Naive B cell (primary cell): ENCODE measurements at regions not wholly inside any gene's neighbourhood (a gene's known extent, or its start where the extent isn't known, plus 50 kb on each side); places are given as distances from the start of the nearest gene placed in this dataset.
A peak's percentile ranks its signal among the peaks of the same experiment; 100 is the strongest.

Experiments used
- ATAC-seq, 2 donors: fragments of 150-1000 bp; cut with Tn5 transposase; 2 replicates each; pipeline ENCODE4 v1.10.0; 2021; ENCODE audit warnings: low read depth in 2 of 2, mild to moderate bottlenecking in 2 of 2, moderate library complexity in 2 of 2
- DNase-seq: peaks from one replicate; pipeline ENCODE4 v3.0.0; 2022
- H3K27ac Mint-ChIP-seq, 6 donors: one replicate each; pipeline ENCODE4 v1.8.0; 2020 to 2022; ENCODE audit warnings: mild to moderate bottlenecking in 6 of 6, mixed read lengths in 6 of 6, moderate library complexity in 5 of 6, inconsistent platforms in 2 of 6
- H3K27me3 Mint-ChIP-seq, 3 donors: one replicate each; pipeline ENCODE4 v1.8.0; 2021 to 2022; ENCODE audit warnings: mixed read lengths in 3 of 3, mild to moderate bottlenecking in 1 of 3
- H3K36me3 Mint-ChIP-seq, 2 donors: one replicate each; pipeline ENCODE4 v1.8.0; 2020 to 2022; ENCODE audit warnings: mixed read lengths in 2 of 2, inconsistent platforms in 1 of 2, mild to moderate bottlenecking in 1 of 2
- H3K4me1 Mint-ChIP-seq, 3 donors: one replicate each; pipeline ENCODE4 v1.8.0; 2020 to 2022; ENCODE audit warnings: mixed read lengths in 3 of 3, inconsistent platforms in 1 of 3, mild to moderate bottlenecking in 1 of 3, moderate library complexity in 1 of 3
- H3K4me3 Mint-ChIP-seq, 8 donors: one replicate each; pipeline ENCODE4 v1.8.0; 2020 to 2022; ENCODE audit warnings: mild to moderate bottlenecking in 8 of 8, mixed read lengths in 8 of 8, moderate library complexity in 8 of 8, inconsistent platforms in 2 of 8
- H3K9me3 Mint-ChIP-seq, 7 donors: one replicate each; pipeline ENCODE4 v1.8.0; 2020 to 2022; ENCODE audit warnings: mixed read lengths in 7 of 7, mild to moderate bottlenecking in 5 of 7, inconsistent platforms in 2 of 7, moderate library complexity in 1 of 7

DNA sequence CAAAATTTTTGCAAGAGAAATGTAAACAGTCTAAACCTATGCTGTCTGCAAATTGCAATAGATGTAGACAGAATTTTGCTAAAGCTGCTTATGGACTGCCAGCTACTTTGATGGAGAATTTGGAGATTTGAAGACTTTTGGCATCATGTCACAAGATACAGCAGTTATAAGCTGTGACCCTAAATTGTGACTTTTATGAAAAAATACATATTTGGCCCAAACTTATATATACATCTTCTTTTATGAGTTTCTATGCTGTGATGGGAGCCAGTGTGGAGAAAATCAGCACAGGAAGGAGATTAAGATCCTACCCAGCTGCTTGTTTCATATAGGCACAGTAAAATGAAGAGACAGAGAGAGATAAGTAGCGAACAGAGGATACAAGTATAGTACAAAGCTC lies 1595.4 kb downstream of the PLA2G4A start:
- no peak for DNase-seq
- Mint-ChIP-seq H3K4me3 (no peak overlapping the region), H3K9me3 (peaks cover 0 to 4% (median 3%) of the 10 kb centered on the region in 7 donors), H3K36me3 (no peaks in the 10 kb centered on the region), H3K27me3 (no peaks in the 10 kb centered on the region), H3K4me1 (no peaks in the 10 kb centered on the region), H3K27ac (no peak overlapping the region)
- ATAC-seq: no peak

DNA sequence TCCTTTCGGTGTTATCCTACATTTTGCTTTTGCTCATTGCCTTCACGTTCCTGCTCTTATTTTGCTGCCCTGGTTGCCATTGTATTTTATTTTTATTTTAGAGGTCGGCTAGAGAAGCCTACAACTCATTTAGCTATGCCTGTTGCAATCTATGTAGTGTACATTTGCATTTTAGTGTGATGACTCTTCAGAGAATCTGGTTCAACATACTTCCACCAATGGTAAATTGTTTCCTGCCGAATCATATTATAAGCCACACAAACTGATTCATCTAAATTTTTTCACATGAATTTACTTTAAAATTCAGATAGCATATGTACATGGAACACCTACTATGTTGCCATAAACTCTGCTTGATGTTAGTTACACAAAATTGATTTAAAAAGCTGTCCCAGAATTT lies 1596.9 kb downstream of the PLA2G4A start:
- Mint-ChIP-seq H3K4me3 (no peak overlapping the region), H3K9me3 (peaks cover 0 to 3% (median 0%) of the 10 kb centered on the region in 7 donors), H3K27ac (no peak overlapping the region), H3K4me1 (no peaks in the 10 kb centered on the region), H3K36me3 (no peaks in the 10 kb centered on the region), H3K27me3 (no peaks in the 10 kb centered on the region)
- DNase-seq: no peak
- ATAC-seq: no peak

DNA sequence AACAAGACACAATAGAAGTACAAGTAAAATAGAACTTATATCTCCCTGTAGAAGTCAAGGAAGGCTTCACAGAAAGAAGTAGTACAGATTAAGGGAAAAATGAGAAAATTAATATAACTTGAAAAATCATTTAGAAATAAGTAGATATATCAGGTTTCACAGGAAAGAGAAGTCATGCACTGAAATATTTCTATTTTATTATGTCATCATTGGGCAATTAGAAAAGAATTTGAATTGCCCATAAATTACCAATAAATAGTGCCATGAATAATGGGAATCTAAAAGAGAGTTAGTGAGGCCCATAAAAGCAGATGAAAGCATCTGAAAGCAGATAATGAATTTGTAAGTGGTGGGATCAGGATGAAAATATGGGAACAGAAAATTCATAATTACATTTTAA lies 1597.8 kb downstream of the PLA2G4A start:
- Mint-ChIP-seq H3K36me3 (no peaks in the 10 kb centered on the region), H3K27me3 (no peaks in the 10 kb centered on the region), H3K9me3 (peaks cover 0 to 3% (median 0%) of the 10 kb centered on the region in 7 donors), H3K4me1 (no peaks in the 10 kb centered on the region), H3K4me3 (no peak overlapping the region), H3K27ac (no peak overlapping the region)
- DNase-seq (no peak), ATAC-seq (no peak)

DNA sequence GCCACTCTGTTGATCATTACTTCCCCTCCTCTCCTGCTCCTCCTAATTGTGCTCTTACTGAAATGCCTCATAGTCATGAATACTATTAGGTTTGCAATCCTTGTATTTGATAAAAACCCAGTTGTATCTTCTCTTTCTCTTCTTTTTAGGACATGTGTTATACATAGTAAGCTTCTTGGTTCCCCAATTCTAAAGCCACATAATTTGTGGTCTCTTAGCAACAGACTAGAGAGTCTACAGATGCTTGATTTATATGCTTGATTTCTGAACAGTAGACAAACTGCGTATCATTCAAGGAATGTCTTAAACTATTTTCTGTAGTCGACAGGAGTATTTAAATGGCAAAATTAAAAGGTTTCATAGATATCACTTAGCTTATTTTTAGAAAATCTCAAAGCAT lies 1598.9 kb downstream of the PLA2G4A start:
- no peaks in the 10 kb centered on the region for H3K27me3 Mint-ChIP-seq

DNA sequence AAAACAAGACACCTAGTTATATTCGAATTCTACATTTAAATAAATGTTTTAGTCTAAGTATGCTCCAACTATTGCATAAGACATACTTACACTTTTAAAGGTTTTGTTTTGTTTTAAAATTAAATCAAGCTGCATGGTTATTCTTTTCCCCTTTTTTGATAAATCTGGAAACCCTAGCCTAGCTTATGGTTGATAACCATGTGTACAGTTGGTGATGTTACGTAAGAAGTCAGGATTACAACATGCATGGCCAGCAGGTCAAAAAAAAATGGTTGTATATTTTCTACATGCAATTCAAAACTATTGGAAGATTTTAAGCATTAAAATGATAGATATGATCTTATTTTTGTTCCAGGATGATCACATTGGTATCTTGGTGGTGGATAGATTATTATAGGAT lies 1600.6 kb downstream of the PLA2G4A start:
- peaks cover 0 to 3% (median 0%) of the 10 kb centered on the region in 7 donors for H3K9me3 Mint-ChIP-seq
- H3K27me3 Mint-ChIP-seq: no peaks in the 10 kb centered on the region
- peak overlapping the region in 1 of 8 donors; percentile 7 for H3K4me3 Mint-ChIP-seq
- no peaks in the 10 kb centered on the region for H3K4me1 Mint-ChIP-seq
- no peak for DNase-seq
- H3K36me3 Mint-ChIP-seq: no peaks in the 10 kb centered on the region
- no peak overlapping the region for H3K27ac Mint-ChIP-seq
- ATAC-seq: no peak

More for the DNA sequence above, 1598.9 kb downstream of the PLA2G4A start:
- Mint-ChIP-seq H3K9me3 (peaks cover 0 to 3% (median 0%) of the 10 kb centered on the region in 7 donors), H3K27ac (no peak overlapping the region), H3K4me1 (no peaks in the 10 kb centered on the region), H3K4me3 (no peak overlapping the region), H3K36me3 (no peaks in the 10 kb centered on the region)
- no peak for ATAC-seq
- DNase-seq: no peak

DNA sequence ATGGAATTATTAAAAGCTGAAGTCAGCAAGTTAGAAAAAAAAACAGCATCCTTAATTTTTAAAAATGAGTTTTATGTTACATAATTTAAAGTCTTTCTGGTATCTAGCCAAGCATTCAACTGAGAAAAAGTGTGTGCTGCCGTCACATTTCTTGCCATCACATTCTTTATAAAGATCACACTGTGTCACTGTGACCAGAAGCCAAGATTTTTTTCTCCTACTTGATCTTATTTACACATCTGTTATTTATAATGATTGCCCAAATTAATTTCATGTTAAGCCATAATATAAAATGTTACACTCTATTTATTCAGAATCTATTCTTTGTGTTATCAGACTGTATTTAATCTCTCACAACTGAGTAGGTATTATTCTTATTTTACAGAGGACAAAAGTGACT lies 1603.7 kb downstream of the PLA2G4A start:
- Mint-ChIP-seq H3K9me3 (peaks cover 0 to 3% (median 0%) of the 10 kb centered on the region in 7 donors), H3K27ac (no peak overlapping the region), H3K4me3 (no peak overlapping the region), H3K36me3 (no peaks in the 10 kb centered on the region), H3K27me3 (no peaks in the 10 kb centered on the region), H3K4me1 (no peaks in the 10 kb centered on the region)
- DNase-seq (no peak), ATAC-seq (no peak)

DNA sequence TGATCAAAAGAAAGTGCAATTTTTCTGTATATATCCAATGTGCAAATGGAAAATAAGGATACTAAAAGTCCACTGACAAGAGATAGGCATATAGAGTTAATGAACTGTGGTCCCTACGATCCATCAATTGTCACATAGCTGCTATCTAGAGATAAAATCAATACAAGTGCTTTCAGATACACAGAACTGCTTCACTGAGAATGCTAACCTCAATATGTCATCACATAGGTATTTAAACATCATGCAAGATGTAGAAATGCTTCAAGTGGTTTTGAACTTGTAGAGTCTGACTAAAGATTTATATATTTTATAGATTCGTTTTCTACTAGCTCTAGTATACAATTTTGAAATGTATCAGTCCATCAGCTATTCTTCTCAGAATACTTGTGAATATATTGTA lies 1604.7 kb downstream of the PLA2G4A start:
- Mint-ChIP-seq H3K27ac (no peak overlapping the region), H3K27me3 (no peaks in the 10 kb centered on the region), H3K36me3 (no peaks in the 10 kb centered on the region), H3K4me1 (no peaks in the 10 kb centered on the region), H3K4me3 (no peak overlapping the region), H3K9me3 (peaks cover 0 to 8% (median 0%) of the 10 kb centered on the region in 7 donors)
- ATAC-seq (no peak), DNase-seq (no peak)

DNA sequence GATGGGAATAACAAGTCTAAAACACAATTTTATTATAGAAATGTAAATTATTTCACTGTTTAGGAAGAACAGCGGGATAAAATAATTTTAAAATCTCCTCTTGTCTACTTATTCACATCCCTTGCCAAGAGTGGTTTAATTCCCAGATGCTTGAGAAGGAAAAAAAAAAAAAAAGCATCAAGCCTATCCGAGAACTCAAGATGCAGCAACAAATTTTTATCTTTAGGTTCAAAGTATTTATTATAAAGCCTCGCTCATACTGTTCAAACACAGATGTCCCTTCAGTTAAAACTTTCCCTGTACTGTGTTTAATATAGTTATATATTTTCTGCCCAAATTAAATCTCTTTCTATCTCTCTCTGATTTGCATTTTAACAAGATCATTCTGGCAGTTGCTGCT lies 1615.8 kb downstream of the PLA2G4A start:
- no peaks in the 10 kb centered on the region for H3K36me3 Mint-ChIP-seq
- DNase-seq (no peak), ATAC-seq (no peak)
- H3K27me3 Mint-ChIP-seq: no peaks in the 10 kb centered on the region
- H3K4me3 Mint-ChIP-seq: no peak overlapping the region
- H3K4me1 Mint-ChIP-seq: no peaks in the 10 kb centered on the region
- H3K9me3 Mint-ChIP-seq: peaks cover 0 to 6% (median 3%) of the 10 kb centered on the region in 7 donors
- H3K27ac Mint-ChIP-seq: no peak overlapping the region

DNA sequence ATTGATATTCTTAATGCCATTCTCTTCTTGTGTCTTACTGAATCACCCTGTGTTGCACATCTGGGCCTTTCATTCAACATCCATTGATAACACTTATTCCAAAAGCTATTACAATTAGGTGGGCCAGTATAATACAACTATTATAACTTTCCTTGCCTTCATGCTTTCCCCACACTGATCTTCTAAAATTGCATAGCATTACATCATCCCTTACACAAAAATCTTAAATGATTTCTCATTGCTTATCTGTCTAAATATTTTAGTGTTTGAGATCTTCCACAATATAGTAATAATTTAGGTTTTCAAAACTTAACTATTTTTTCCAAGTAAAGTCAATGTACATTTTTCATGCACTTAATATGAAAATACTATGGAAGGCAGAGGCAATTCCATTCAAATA lies 1634.1 kb downstream of the PLA2G4A start:
- H3K9me3 Mint-ChIP-seq: peaks cover 0 to 5% (median under 1%) of the 10 kb centered on the region in 7 donors
- ATAC-seq: no peak
- no peak overlapping the region for H3K27ac Mint-ChIP-seq
- no peaks in the 10 kb centered on the region for H3K4me1 Mint-ChIP-seq
- no peaks in the 10 kb centered on the region for H3K36me3 Mint-ChIP-seq
- no peak for DNase-seq
- H3K27me3 Mint-ChIP-seq: no peaks in the 10 kb centered on the region
- no peak overlapping the region for H3K4me3 Mint-ChIP-seq

DNA sequence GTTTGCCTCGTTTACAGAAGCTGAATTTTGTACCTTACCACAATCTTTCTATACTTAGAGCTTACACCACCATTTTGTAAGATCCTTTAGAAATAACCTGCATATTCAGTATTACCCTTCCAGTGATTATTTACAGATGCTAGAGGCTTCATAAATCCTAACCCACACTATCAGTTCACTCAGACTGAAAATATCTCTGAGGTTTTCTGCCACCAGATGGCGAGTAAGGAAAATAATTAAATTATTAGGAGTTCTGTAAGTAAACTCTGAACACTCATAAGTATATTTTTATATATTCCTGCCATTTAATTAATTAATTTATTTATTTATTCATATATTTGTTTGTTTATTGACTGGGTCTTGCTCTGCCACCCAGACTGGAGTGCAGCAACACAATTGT lies 1635.2 kb downstream of the PLA2G4A start:
- Mint-ChIP-seq H3K36me3 (no peaks in the 10 kb centered on the region), H3K4me3 (no peak overlapping the region), H3K9me3 (peaks cover 0 to 5% (median 0%) of the 10 kb centered on the region in 7 donors), H3K4me1 (no peaks in the 10 kb centered on the region), H3K27ac (no peak overlapping the region), H3K27me3 (no peaks in the 10 kb centered on the region)
- ATAC-seq: no peak
- DNase-seq: no peak

DNA sequence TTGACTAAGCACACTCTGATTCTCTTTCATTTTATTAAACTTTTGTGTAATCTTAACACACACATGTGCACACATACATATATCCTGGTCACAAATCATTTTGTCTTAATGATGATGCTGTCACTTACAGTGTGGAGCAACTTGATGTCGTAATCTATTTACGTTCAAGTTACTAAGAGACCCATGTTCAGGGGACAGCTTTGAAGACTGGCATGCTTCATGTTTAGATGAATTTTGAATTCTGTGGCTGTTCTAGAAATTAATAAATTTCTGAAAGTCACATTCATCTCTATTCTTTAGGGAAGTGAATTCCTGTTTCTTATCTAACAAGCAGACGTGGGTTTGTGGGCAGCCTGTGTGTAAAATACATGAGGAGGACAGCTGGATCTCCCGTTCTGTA lies 1637.8 kb downstream of the PLA2G4A start:
- Mint-ChIP-seq H3K4me3 (no peak overlapping the region), H3K27me3 (no peaks in the 10 kb centered on the region), H3K27ac (no peak overlapping the region), H3K4me1 (no peaks in the 10 kb centered on the region), H3K36me3 (no peaks in the 10 kb centered on the region), H3K9me3 (peaks cover 0 to 4% (median 0%) of the 10 kb centered on the region in 7 donors)
- DNase-seq (no peak), ATAC-seq (no peak)

DNA sequence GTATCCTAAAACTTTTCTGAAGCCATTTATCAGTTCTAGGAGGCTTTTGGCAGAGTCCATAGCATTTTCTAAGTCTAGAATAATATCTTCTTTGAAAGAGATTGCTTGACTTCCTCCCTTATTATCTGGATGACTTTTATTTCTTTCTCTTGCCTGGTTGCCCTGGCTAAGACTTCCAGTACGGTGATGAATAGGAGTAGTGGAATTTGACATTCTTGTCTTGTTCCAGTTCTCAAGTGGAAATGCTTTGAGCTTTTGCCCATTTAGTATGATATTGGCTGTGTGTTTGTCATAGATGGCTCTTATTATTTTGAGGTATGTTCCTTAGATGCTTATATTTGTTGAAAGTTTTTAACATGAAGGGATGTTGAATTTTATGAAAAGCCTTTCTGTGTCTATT lies 1647.9 kb downstream of the PLA2G4A start:
- H3K27me3 Mint-ChIP-seq: no peaks in the 10 kb centered on the region
- no peak for ATAC-seq

DNA sequence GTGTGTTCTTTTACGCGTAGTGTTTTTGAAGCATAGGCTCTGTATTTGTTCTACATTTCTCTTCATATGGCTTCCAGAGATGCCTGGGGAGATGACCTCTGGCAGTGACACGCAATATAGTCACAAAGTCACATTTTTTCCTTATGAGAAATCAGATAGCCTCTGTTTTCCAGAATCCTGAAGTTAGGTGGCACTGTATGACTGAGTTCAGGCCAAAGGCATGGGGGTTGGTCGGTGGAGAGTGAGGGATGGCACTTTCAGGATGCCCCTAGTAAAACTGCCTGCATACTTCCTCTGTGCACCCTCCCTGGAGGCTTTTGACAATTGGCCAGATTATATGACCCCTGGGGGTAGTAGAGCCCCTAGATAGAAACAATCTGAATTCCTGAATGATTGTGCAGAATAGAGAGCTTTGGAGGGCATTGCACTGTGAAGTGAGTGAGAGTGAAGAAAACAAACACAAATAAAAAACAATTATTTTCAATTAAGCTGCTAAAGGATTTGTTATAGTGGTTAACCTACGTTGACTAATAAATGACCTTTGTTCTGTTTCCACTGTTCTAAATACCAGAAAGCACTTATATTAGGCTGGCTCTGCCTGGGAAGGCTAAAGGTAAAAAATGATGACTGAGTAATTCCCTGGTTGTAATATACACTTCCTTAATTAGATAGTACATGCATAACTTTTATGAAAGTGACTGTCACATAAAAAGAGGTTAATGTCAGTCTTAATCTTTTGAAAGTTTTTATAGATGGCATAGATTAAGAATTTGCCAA lies 1660.8 kb downstream of the PLA2G4A start:
- Mint-ChIP-seq H3K4me1 (no peaks in the 10 kb centered on the region), H3K27me3 (no peaks in the 10 kb centered on the region), H3K9me3 (peaks cover 0 to 5% (median 2%) of the 10 kb centered on the region in 7 donors)

More for the DNA sequence above, 1647.9 kb downstream of the PLA2G4A start:
- Mint-ChIP-seq H3K4me1 (no peaks in the 10 kb centered on the region), H3K9me3 (peaks cover 0 to 8% (median 0%) of the 10 kb centered on the region in 7 donors), H3K27ac (no peak overlapping the region), H3K36me3 (no peaks in the 10 kb centered on the region), H3K4me3 (no peak overlapping the region)
- DNase-seq: no peak

DNA sequence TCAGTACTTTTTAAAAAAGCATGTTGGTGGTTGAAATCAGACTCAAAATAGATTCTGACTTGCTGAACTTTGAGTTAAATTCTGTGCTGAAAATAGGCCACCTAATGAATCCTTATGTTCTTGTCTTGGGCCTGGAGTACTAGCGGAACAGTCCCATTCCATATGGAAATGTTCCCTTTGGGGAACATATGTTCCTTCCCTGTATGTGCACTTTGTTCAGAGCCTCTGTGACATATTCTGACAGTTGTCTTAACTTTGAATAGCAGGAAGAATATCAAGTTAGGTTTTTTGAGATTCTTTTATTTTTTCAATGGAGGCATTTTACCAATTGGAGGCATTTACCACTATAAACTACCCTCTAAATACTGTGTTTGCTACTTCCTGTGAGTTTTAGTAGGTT lies 1667.8 kb downstream of the PLA2G4A start:
- Mint-ChIP-seq H3K4me1 (no peaks in the 10 kb centered on the region), H3K9me3 (peaks cover 4 to 15% (median 7%) of the 10 kb centered on the region in 7 donors), H3K36me3 (no peaks in the 10 kb centered on the region), H3K27me3 (no peaks in the 10 kb centered on the region), H3K4me3 (no peak overlapping the region), H3K27ac (no peak overlapping the region)
- ATAC-seq: no peak
- no peak for DNase-seq

More for the DNA sequence above, 1660.8 kb downstream of the PLA2G4A start:
- Mint-ChIP-seq H3K27ac (no peak overlapping the region), H3K4me3 (no peak overlapping the region), H3K36me3 (no peaks in the 10 kb centered on the region)
- ATAC-seq: no peak
- DNase-seq: no peak
